Activated naive CD4-positive, alpha-beta T cell treated with anti-CD3 and anti-CD28 coated beads for 36 hours (primary cell): ENCODE measurements at regions not wholly inside any gene's neighbourhood (a gene's known extent, or its start where the extent isn't known, plus 50 kb on each side); places are given as distances from the start of the nearest gene placed in this dataset.
"Not testable (repeated sequence)": the region's sequence is repeated elsewhere in the genome, so short reads cannot be mapped to it uniquely, and the experiment has no call there.

ENCODE experiments used
- CTCF ChIA-PET: fragments of 350-600 bp; sonication (Branson Sonifier 250); formaldehyde crosslinking; loops from one replicate; lab custom pipeline; 2021; ENCODE audit warnings: antibody characterized with exemption; lab: Charles Lee
- DNase-seq: peaks from one replicate; pipeline ENCODE4 v3.0.0-alpha.2; 2020
- H3K27ac Mint-ChIP-seq: one replicate; pipeline ENCODE4 v1.8.0; 2021; ENCODE audit warnings: mild to moderate bottlenecking, mixed read lengths
- H3K27me3 Mint-ChIP-seq: one replicate; pipeline ENCODE4 v1.8.0; 2021; ENCODE audit warnings: low read depth, mixed read lengths
- H3K36me3 Mint-ChIP-seq: one replicate; pipeline ENCODE4 v1.8.0; 2021; ENCODE audit warnings: low read depth, mixed read lengths
- H3K4me1 Mint-ChIP-seq: one replicate; pipeline ENCODE4 v1.8.0; 2021; ENCODE audit warnings: low read depth, mixed read lengths
- H3K4me3 Mint-ChIP-seq: one replicate; pipeline ENCODE4 v1.8.0; 2021; ENCODE audit warnings: mild to moderate bottlenecking, moderate library complexity, mixed read lengths
- H3K9me3 Mint-ChIP-seq: one replicate; pipeline ENCODE4 v1.8.0; 2021; ENCODE audit warnings: mixed read lengths
- intact Hi-C: fragments of 100-400 bp; cut with micrococcal nuclease; formaldehyde crosslinking; loops from one replicate; pipeline ENCODE4 v1.15.1; 2023

GRCh38 chr1:5672355-5672754 is 319.9 kb downstream of the NPHP4 start:
- H3K27ac Mint-ChIP-seq, H3K4me3 Mint-ChIP-seq, H3K27me3 Mint-ChIP-seq, H3K36me3 Mint-ChIP-seq, H3K4me1 Mint-ChIP-seq, DNase-seq, intact Hi-C loops: not testable (repeated sequence)
- peaks cover 13% of the 10 kb centered on the region for H3K9me3 Mint-ChIP-seq
- CTCF ChIA-PET: interaction anchor here (0.5 kb wide), 1 partner anchor 447 kb away, joined by 3 read pairs; no protein-coding TSS in a partner anchor

GRCh38 chr1:5670590-5671350 is 321.5 kb downstream of the NPHP4 start:
- H3K27me3 Mint-ChIP-seq: peaks cover 2% of the 10 kb centered on the region
- H3K4me3 Mint-ChIP-seq: no peak overlapping the region
- peaks cover 13% of the 10 kb centered on the region for H3K9me3 Mint-ChIP-seq
- H3K36me3 Mint-ChIP-seq: no peaks in the 10 kb centered on the region
- CTCF ChIA-PET: no interaction called here
- no peak for DNase-seq
- H3K4me1 Mint-ChIP-seq: no peaks in the 10 kb centered on the region
- H3K27ac Mint-ChIP-seq: no peak overlapping the region
- intact Hi-C loops: no loop called here

GRCh38 chr1:5667513-5668325 is 324.5 kb downstream of the NPHP4 start:
- Mint-ChIP-seq H3K9me3 (peaks cover 2% of the 10 kb centered on the region), H3K4me3 (no peak overlapping the region), H3K4me1 (no peaks in the 10 kb centered on the region), H3K27me3 (peaks cover 2% of the 10 kb centered on the region), H3K36me3 (no peaks in the 10 kb centered on the region), H3K27ac (no peak overlapping the region)
- CTCF ChIA-PET: interaction anchor here (0.6 to 1.1 kb wide), 4 partner anchors 78 to 1099 kb away, joined by 3 to 4 read pairs (median 4); no protein-coding TSS in a partner anchor
- no peak for DNase-seq
- intact Hi-C loops: no loop called here

GRCh38 chr1:5664906-5665875 is 327.0 kb downstream of the NPHP4 start:
- CTCF ChIA-PET: no interaction called here
- Mint-ChIP-seq H3K36me3 (no peaks in the 10 kb centered on the region), H3K27me3 (peaks cover 7% of the 10 kb centered on the region), H3K4me1 (no peaks in the 10 kb centered on the region), H3K9me3 (peaks cover 2% of the 10 kb centered on the region), H3K4me3 (no peak overlapping the region), H3K27ac (no peak overlapping the region)
- no peak for DNase-seq
- intact Hi-C loops: no loop called here

- CTCF ChIA-PET: no interaction called here
- H3K9me3 Mint-ChIP-seq: peaks cover 2% of the 10 kb centered on the region
- no peaks in the 10 kb centered on the region for H3K4me1 Mint-ChIP-seq
- no peak overlapping the region for H3K27ac Mint-ChIP-seq
- no peaks in the 10 kb centered on the region for H3K36me3 Mint-ChIP-seq
- H3K27me3 Mint-ChIP-seq: peaks cover 7% of the 10 kb centered on the region
- no peak overlapping the region for H3K4me3 Mint-ChIP-seq
- intact Hi-C loops: no loop called here
- DNase-seq: no peak
Measured at GRCh38 chr1:5664081-5664768, 328.0 kb downstream of the NPHP4 start.

- intact Hi-C loops: no loop called here
- Mint-ChIP-seq H3K4me1 (no peaks in the 10 kb centered on the region), H3K27ac (no peak overlapping the region), H3K4me3 (no peak overlapping the region), H3K36me3 (no peaks in the 10 kb centered on the region), H3K9me3 (no peaks in the 10 kb centered on the region), H3K27me3 (peaks cover 7% of the 10 kb centered on the region)
- CTCF ChIA-PET: no interaction called here
- no peak for DNase-seq
Measured at GRCh38 chr1:5662744-5663126, 329.5 kb downstream of the NPHP4 start.

- Mint-ChIP-seq H3K36me3 (no peaks in the 10 kb centered on the region), H3K9me3 (no peaks in the 10 kb centered on the region), H3K27ac (no peak overlapping the region), H3K4me1 (no peaks in the 10 kb centered on the region), H3K27me3 (peaks cover 7% of the 10 kb centered on the region), H3K4me3 (no peak overlapping the region)
- DNase-seq: no peak
- CTCF ChIA-PET: no interaction called here
- intact Hi-C loops: no loop called here
Measured at GRCh38 chr1:5662086-5662743, 330.0 kb downstream of the NPHP4 start.

GRCh38 chr1:5661196-5662085 is 330.8 kb downstream of the NPHP4 start:
- CTCF ChIA-PET: no interaction called here
- peaks cover 7% of the 10 kb centered on the region for H3K27me3 Mint-ChIP-seq
- intact Hi-C loops: no loop called here
- no peak overlapping the region for H3K27ac Mint-ChIP-seq
- H3K9me3 Mint-ChIP-seq: no peaks in the 10 kb centered on the region
- no peak for DNase-seq
- no peak overlapping the region for H3K4me3 Mint-ChIP-seq
- H3K36me3 Mint-ChIP-seq: no peaks in the 10 kb centered on the region
- H3K4me1 Mint-ChIP-seq: no peaks in the 10 kb centered on the region

GRCh38 chr1:5660141-5660935 is 331.9 kb downstream of the NPHP4 start:
- Mint-ChIP-seq H3K36me3 (no peaks in the 10 kb centered on the region), H3K4me1 (no peaks in the 10 kb centered on the region), H3K4me3 (no peak overlapping the region), H3K27ac (no peak overlapping the region), H3K27me3 (peaks cover 7% of the 10 kb centered on the region), H3K9me3 (no peaks in the 10 kb centered on the region)
- intact Hi-C loops: no loop called here
- no peak for DNase-seq
- CTCF ChIA-PET: no interaction called here

- Mint-ChIP-seq H3K36me3 (no peaks in the 10 kb centered on the region), H3K27ac (no peak overlapping the region), H3K27me3 (peaks cover 7% of the 10 kb centered on the region), H3K4me3 (no peak overlapping the region), H3K4me1 (no peaks in the 10 kb centered on the region), H3K9me3 (no peaks in the 10 kb centered on the region)
- DNase-seq: no peak
- intact Hi-C loops: no loop called here
- CTCF ChIA-PET: no interaction called here
Measured at GRCh38 chr1:5659606-5660005, 332.6 kb downstream of the NPHP4 start.
